ENCODE measurements at regions not wholly inside any gene's neighbourhood (a gene's known extent, or its start where the extent isn't known, plus 50 kb on each side); places are given as distances from the start of the nearest gene placed in this dataset.

DNA sequence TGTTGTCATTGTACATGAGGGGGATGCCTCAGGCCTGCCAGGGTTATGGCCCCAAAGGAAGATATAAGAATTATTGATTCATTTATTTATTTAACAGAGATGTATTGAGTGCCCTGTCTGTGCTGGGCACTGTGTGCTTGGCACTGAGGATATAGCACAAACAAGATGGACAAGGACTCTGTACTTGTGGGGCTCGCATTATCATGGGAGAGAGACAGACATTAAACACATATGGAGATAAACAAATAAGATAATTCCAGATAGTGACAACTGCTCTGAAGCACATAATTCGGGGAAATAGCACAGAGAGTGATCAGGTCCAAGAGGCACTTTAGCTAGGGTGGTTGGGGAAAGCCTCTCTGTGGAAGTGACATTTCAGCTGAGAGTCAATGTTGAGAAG is 119.8 kb upstream of the ARHGAP20 start:
- TF ChIP-seq POLR2A (IDR thresholded peaks at IDR 0.05; ENCODE audit: low read depth, low read length) (no peak), TAF1 (IDR thresholded peaks at IDR 0.05; ENCODE audit: low read depth, low read length) (no peak), POLR2AphosphoS5 (IDR thresholded peaks at IDR 0.05; ENCODE audit: low read depth, low read length) (no peak), SPI1 (IDR thresholded peaks at IDR 0.05; ENCODE audit: low read depth, low read length) (no peak)

All from GM12891 (cell line).